IPS-NIHi7 (cell line): ENCODE measurements at regions not wholly inside any gene's neighbourhood (a gene's known extent, or its start where the extent isn't known, plus 50 kb on each side); places are given as distances from the start of the nearest gene placed in this dataset.
"Not testable (repeated sequence)": the region's sequence is repeated elsewhere in the genome, so short reads cannot be mapped to it uniquely, and the experiment has no call there.

Experiments used
- DNase-seq: peaks from one replicate; pipeline ENCODE4 v3.0.0; 2012; ENCODE audit warnings: mixed read lengths; ENCODE audit errors: extremely low spot score

- no peak for DNase-seq
These were observed 1832.8 kb upstream of the FLRT2 start for GRCh38 chr14:83697099-83697498.

DNA sequence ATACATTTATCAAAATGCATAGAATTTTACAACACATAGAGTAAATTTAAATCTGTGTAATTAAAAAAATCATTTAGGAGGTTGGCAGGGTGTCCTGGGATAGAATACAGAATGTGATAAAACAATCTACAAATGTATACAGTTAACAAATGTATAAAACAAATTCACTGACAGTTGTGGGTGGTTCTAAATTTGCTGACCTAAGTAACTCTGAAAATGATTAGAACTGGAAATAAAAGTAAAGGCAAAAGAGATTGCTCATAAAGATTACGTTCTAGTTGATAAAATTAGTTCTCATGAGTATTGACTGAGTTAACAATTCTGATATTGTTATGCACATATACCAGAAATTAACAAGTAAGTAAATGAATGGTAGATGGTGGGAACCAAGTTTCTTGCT is 1827.3 kb upstream of the FLRT2 start:
- DNase-seq, result no peak

DNA sequence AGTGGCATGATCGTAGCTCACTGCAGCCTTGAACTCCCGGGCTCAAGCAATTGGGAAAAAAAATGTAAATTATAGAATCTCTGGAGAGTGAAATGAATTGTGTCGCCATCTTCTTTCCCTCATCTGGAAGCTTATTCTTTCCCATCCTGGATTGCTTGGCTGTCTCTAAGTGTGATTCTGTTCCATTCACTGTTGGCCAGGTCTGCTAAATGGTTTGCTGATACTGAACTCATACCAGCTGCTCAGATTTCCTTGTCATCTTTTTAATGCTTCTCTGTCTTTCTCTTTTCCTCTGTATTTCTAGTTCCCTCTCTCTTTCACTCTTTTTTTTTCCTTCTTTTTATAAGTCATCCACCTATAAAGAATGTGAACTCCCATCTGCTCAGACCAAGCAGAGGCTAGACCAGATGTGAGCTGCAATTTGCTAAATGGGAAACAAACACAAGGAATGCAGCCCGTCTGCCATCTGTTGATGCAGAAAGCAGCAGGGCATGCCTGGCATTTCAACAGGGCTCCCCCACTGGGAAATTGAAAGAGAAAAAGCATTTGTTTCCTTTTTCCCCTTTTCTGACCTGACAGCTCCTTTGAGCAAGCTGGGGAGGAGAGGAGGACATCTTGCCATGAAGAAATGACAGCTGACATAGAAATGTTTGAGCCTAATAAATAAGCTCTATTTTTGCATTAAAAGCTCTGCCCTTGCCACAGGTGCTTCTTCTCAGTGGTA is 1823.6 kb upstream of the FLRT2 start:
- DNase-seq, result peak; percentile 30

- no peak for DNase-seq
These were observed 1822.9 kb upstream of the FLRT2 start for GRCh38 chr14:83707056-83707455.

DNA sequence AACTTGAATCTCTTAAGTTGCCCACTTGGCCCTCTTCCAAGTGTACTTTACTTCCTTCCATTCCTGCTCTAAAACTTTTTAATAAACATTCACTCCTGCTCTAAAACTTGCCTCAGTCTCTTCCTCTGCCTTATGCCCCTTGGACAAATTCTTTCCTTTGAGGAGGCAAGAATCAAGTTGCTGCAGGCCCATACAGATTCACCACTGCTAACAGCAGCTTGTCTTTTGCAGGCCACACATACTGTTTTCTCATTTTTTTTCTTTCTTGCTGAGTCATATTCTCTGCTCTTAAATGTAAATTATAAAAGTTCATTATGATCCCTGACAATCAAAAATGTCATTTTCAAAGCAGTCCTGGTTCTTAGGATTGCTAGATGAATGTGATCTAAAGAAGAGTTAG is 1820.8 kb upstream of the FLRT2 start:
- DNase-seq, result no peak

GRCh38 chr14:83711046-83711445 is 1818.9 kb upstream of the FLRT2 start:
- no peak for DNase-seq

- DNase-seq, result no peak
These were observed 1817.4 kb upstream of the FLRT2 start for GRCh38 chr14:83712418-83713129.

DNA sequence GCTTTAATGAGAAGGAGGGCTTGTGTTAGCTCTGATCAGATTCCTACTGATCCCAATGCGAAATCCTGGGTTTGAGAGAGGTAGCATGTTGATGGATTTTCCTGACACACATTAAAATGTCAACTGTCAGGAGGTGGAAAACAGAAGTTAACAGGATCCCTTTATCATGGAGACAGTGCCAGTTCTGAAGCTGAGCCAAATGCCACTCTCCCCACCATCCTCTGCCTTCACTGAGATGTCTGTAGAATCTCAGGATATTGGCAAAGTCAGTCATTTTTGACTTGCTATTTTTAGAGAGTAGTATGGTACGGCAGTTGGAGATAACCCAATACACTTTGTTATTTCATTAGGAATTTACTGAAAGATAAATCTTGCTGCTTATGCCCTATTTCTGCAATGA is 1816.2 kb upstream of the FLRT2 start:
- DNase-seq, result no peak

DNA sequence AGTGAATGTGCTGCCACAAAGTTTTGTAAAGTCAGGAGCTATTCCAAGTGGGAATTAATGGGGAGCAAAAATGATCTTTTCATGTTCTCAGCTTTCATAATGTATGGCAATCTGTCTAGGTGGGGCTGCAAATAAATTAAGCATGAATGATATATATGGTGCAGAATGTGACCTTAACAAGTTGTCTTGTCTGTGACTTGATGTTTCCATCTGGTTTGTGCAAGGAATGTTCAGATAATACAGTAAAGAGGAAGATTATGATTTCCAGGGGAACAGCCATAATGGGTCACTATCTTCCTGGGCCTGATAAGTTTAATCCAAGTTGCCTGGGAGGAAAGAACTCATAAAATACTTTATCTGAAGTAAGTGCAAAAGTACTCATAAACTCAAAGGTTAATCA is 1815.8 kb upstream of the FLRT2 start:
- no peak for DNase-seq

DNA sequence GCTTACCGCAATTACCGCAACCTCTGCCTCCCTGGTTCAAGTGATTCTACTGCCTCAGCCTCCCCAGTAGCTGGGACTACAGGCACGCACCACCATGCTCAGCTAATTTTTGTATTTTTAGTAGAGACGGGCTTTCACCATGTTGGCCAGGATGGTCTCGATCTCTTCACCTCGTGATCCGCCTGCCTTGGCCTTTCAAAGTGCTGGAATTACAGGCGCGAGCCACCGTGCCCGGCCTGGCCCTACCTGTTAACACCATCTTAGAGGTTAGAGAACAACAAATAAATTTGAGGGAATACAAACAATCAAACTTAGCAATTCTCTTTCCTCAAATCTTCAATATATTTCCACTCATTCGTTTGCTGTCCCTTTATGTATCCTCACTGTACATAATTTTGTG is 1810.5 kb upstream of the FLRT2 start:
- not testable (repeated sequence) for DNase-seq

DNA sequence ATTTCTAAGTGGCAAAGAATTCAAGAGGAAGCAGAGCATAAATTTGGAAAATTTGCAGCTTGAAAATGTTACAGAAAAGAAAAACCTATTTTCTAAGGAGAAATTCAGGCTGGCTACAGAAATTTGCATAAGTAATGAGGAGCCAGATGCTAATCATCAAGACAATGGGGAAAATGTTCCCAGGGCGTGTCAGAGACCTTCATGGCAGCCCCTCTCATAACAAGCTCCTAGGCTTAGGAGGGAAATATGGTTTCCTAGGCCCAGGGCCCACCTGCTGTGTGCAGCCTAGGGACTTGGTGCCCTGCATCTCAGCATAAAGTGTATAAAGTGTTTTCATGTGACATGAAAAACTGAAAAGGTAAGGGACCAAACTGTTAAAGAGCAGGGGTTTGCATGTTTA is 1796.3 kb upstream of the FLRT2 start:
- DNase-seq, result no peak

- DNase-seq, result no peak
These were observed 1795.5 kb upstream of the FLRT2 start for GRCh38 chr14:83734431-83734830.

GRCh38 chr14:83741269-83741668 is 1788.7 kb upstream of the FLRT2 start:
- DNase-seq, result no peak

DNA sequence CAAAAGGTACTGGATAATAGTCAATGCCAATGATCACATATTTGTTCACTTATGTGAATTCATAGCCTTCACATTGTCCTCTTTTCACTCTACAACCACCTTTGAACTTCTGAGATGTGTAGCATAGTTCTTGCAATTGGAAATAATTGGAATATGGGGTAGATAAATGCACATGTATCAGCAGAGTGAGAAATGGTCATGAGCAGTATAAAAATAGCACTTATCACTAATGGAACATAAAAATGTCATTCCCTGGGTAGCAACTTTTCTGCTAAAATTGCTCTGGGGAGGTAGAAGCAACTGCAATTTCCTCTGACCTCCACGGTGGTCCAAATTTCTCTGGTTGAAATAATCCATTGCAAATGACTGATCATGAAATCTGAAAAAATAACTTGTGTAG is 1785.7 kb upstream of the FLRT2 start:
- no peak for DNase-seq

GRCh38 chr14:83744891-83745290 is 1785.1 kb upstream of the FLRT2 start:
- DNase-seq, result no peak

DNA sequence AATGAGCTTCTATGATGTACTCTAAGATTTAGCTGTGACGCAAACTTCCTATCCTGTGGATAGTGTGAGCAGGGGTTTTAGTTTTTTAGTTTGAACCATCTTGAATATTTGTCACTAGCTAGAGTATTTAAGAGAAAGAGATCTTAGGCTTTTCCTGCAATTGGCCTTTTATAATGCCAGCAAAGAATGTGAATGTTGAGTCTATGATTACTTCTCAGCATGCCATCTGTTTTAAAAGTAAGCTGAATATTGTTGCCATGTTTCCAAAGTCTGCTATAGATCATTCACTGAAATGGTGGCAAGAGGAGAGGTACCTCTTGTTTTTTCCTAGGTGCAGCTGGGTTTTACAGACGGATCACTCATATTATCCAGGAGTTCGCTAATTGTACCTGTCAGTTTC is 1783.6 kb upstream of the FLRT2 start:
- DNase-seq, result no peak

DNA sequence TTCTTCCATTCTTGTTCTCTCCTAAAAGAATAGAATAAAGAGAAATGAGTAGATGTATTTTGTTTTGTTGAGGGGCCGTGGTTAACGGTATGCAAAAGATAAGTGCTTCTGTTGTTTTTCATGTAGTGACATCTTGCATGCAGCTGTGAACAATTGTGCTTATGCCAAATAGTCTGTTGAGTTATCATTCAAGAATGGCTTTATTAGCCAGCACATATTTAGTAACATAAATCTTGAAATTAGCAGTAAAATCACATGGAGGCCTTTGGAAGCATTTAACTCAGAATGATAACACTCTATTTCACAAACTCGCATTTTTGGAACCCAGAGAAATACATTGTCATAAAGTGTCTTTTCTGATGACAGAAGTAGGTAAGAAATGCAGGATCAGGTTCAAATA is 1772.0 kb upstream of the FLRT2 start:
- DNase-seq, result no peak

GRCh38 chr14:83764656-83765599 is 1765.0 kb upstream of the FLRT2 start:
- no peak for DNase-seq

- DNase-seq, result no peak
These were observed 1752.4 kb upstream of the FLRT2 start for GRCh38 chr14:83777516-83777915.

GRCh38 chr14:83779266-83779665 is 1750.7 kb upstream of the FLRT2 start:
- no peak for DNase-seq

GRCh38 chr14:83780321-83780720 is 1749.6 kb upstream of the FLRT2 start:
- no peak for DNase-seq

GRCh38 chr14:83798421-83798820 is 1731.5 kb upstream of the FLRT2 start:
- DNase-seq, result no peak
